Sigmoid colon (tissue), 6 donors: ENCODE measurements at regions not wholly inside any gene's neighbourhood (a gene's known extent, or its start where the extent isn't known, plus 50 kb on each side); places are given as distances from the start of the nearest gene placed in this dataset.

Source experiments
- DNase-seq: peaks from one replicate; pipeline ENCODE4 v3.0.0-alpha.2; 2019
- H3K27ac ChIP-seq, 4 donors: fragments of 200-600 bp; sonication (generic); one replicate each; pipeline ENCODE4 v1.5.1; 2016 to 2019; ENCODE audit warnings: mild to moderate bottlenecking in 1 of 4
- H3K27me3 ChIP-seq, 3 donors: fragments of 200-600 bp; sonication (generic); one replicate each; pipeline ENCODE4 v1.5.1; 2019; ENCODE audit warnings: mild to moderate bottlenecking in 1 of 3
- H3K36me3 ChIP-seq, 4 donors: fragments of 200-600 bp; sonication (generic); one replicate each; pipeline ENCODE4 v1.5.1; 2016 to 2019
- H3K4me1 ChIP-seq, 4 donors: fragments of 200-600 bp; sonication (generic); one replicate each; pipeline ENCODE4 v1.5.1; 2017 to 2019
- H3K4me3 ChIP-seq, 4 donors: fragments of 200-600 bp; sonication (generic); one replicate each; pipeline ENCODE4 v1.5.1; 2017 to 2019; ENCODE audit warnings: mild to moderate bottlenecking in 2 of 4, moderate library complexity in 1 of 4
- H3K9me3 ChIP-seq, 4 donors: fragments of 200-600 bp in 3 of 4; sonication (generic) in 3 of 4; one replicate each; pipeline versions ENCODE4 v1.5.1 to v1.6.1; 2013 to 2019
- EP300 ChIP-seq, 4 donors: sonication (generic); formaldehyde crosslinking; IDR thresholded peaks; one replicate each; pipeline ENCODE4 v1.6.1; 2017; ENCODE audit warnings: antibody characterized with exemption in 4 of 4
- POLR2A ChIP-seq, 2 donors: fragments of 450-650 bp; IDR thresholded peaks; one replicate each; pipeline ENCODE4 v1.6.1; 2016; ENCODE audit warnings: antibody characterized with exemption in 2 of 2, mild to moderate bottlenecking in 2 of 2, moderate library complexity in 2 of 2
- POLR2AphosphoS5 ChIP-seq, 4 donors: sonication (generic); formaldehyde crosslinking; IDR thresholded peaks; one replicate each; pipeline ENCODE4 v1.6.1; 2017; ENCODE audit warnings: antibody characterized with exemption in 4 of 4
- WGBS, 2 donors: extraction: QIAGEN DNeasy Blood & Tissue Kit; methylation state at CpG; one replicate each; pipeline ENCODE4 v1.1.7; 2013; 5-methylcytosine and 5-hydroxymethylcytosine counted together
- intact Hi-C: fragments of 100-400 bp; cut with DNase I; formaldehyde crosslinking; loops from one replicate; pipeline ENCODE4 v1.15.1; 2023
- TF ChIP-seq, protein P1 (sequence below), 4 experiments: fragments of 450-650 bp in 3 of 4; fragments of 200-600 bp in 1 of 4; IDR thresholded peaks; one replicate each; pipeline ENCODE4 v1.5.1; 2016 to 2019; ENCODE audit warnings: antibody characterized with exemption in 4 of 4, mild to moderate bottlenecking in 3 of 4, moderate library complexity in 2 of 4
- donor health status: healthy with polysubstance abuse.
- donor health status: healthy.

DNA sequence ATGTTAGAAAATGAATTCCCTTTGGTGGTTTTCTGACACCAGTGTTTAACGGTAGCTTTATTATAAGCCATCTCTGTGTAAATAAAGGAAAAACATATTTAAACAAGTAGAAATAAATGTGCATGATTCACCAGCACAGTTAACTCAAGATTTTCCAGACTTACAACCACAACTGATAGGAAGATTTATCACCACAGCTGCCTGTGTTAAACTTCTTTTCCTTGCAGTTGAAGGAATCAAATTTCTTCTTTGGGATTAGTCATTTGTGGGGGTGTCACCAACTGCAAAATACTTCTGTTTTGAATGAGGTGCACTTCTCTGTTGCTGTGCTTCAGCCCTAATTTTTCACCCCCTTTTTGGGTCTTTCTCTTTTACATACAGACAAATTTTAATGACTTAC is 128.1 kb upstream of the STK26 start:
- no peaks in the 10 kb centered on the region for H3K4me1 ChIP-seq
- H3K9me3 ChIP-seq, result no peaks in the 10 kb centered on the region
- DNase-seq, result no peak
- no peak overlapping the region for H3K27ac ChIP-seq
- no peak overlapping the region for H3K4me3 ChIP-seq
- H3K27me3 ChIP-seq, result no peaks in the 10 kb centered on the region
- no peaks in the 10 kb centered on the region for H3K36me3 ChIP-seq
- intact Hi-C loops, result no loop called here
- TF ChIP-seq, protein P1, sequence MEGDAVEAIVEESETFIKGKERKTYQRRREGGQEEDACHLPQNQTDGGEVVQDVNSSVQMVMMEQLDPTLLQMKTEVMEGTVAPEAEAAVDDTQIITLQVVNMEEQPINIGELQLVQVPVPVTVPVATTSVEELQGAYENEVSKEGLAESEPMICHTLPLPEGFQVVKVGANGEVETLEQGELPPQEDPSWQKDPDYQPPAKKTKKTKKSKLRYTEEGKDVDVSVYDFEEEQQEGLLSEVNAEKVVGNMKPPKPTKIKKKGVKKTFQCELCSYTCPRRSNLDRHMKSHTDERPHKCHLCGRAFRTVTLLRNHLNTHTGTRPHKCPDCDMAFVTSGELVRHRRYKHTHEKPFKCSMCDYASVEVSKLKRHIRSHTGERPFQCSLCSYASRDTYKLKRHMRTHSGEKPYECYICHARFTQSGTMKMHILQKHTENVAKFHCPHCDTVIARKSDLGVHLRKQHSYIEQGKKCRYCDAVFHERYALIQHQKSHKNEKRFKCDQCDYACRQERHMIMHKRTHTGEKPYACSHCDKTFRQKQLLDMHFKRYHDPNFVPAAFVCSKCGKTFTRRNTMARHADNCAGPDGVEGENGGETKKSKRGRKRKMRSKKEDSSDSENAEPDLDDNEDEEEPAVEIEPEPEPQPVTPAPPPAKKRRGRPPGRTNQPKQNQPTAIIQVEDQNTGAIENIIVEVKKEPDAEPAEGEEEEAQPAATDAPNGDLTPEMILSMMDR (IDR thresholded peaks at IDR 0.05), result no peak
- TF ChIP-seq EP300 (IDR thresholded peaks at IDR 0.05) (no peak), POLR2A (IDR thresholded peaks at IDR 0.05) (no peak), POLR2AphosphoS5 (IDR thresholded peaks at IDR 0.05) (no peak)
- 3 to 19% methylated on average over 1 of the region's 1 CpG for WGBS, 2 donors

DNA sequence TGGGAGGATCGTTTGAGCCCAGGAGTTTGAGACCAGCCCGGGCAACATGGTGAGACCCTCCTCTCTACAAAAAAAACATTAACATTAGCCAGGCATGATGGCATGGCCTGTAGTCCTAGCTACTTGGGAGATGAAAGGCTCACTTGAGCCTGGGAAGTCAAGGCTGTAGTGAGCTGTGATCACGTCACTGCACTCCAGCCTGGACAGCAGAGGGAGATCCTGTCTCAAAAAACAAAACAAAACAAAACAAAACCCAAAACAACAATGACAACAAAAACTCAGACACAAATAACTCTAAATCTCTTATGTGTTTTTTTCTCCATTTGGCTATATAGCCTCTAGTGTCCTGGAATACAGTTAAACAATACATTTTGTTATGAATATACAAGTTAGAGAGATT is 127.3 kb upstream of the STK26 start:
- intact Hi-C loops, result no loop called here
- no peaks in the 10 kb centered on the region for H3K4me1 ChIP-seq
- H3K4me3 ChIP-seq, result no peak overlapping the region
- no peak overlapping the region for H3K27ac ChIP-seq
- no peaks in the 10 kb centered on the region for H3K27me3 ChIP-seq
- H3K36me3 ChIP-seq, result no peaks in the 10 kb centered on the region
- TF ChIP-seq, protein P1 (IDR thresholded peaks at IDR 0.05), result no peak
- TF ChIP-seq EP300 (IDR thresholded peaks at IDR 0.05), result no peak
- no peaks in the 10 kb centered on the region for H3K9me3 ChIP-seq
- DNase-seq, result no peak
- WGBS, 2 donors, result 47 to 71% methylated on average over 3 of the region's 3 CpGs

DNA sequence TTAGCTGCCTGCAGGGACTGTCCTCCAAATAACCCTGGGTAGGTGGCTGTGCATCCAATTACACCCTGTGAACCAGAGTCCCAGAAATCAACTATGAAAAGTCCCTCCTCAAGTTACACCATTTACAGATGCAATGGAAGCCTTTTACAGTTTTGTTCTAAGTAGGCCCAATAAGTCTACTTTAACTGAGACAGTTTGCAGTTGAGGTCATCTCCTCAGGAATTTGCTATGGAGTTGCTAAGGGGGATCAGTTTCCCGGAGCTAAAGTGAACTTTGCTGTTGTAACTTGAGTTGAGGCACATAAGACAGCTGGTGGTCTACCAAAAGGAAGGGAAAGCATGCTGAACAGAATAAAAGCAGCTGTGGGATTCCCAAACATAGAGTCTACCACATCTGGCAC is 121.6 kb upstream of the STK26 start:
- no peaks in the 10 kb centered on the region for H3K27me3 ChIP-seq
- WGBS, 2 donors, result 50 to 65% methylated on average over 1 of the region's 1 CpG
- H3K9me3 ChIP-seq, result no peaks in the 10 kb centered on the region
- no peak overlapping the region for H3K27ac ChIP-seq
- no peak overlapping the region for H3K4me3 ChIP-seq
- H3K36me3 ChIP-seq, result no peaks in the 10 kb centered on the region
- no peak for DNase-seq
- no peak for TF ChIP-seq EP300 (IDR thresholded peaks at IDR 0.05)
- TF ChIP-seq POLR2A (IDR thresholded peaks at IDR 0.05), result no peak
- no peak for TF ChIP-seq POLR2AphosphoS5 (IDR thresholded peaks at IDR 0.05)
- TF ChIP-seq, protein P1 (IDR thresholded peaks at IDR 0.05), result no peak
- intact Hi-C loops, result no loop called here
- H3K4me1 ChIP-seq, result no peaks in the 10 kb centered on the region

DNA sequence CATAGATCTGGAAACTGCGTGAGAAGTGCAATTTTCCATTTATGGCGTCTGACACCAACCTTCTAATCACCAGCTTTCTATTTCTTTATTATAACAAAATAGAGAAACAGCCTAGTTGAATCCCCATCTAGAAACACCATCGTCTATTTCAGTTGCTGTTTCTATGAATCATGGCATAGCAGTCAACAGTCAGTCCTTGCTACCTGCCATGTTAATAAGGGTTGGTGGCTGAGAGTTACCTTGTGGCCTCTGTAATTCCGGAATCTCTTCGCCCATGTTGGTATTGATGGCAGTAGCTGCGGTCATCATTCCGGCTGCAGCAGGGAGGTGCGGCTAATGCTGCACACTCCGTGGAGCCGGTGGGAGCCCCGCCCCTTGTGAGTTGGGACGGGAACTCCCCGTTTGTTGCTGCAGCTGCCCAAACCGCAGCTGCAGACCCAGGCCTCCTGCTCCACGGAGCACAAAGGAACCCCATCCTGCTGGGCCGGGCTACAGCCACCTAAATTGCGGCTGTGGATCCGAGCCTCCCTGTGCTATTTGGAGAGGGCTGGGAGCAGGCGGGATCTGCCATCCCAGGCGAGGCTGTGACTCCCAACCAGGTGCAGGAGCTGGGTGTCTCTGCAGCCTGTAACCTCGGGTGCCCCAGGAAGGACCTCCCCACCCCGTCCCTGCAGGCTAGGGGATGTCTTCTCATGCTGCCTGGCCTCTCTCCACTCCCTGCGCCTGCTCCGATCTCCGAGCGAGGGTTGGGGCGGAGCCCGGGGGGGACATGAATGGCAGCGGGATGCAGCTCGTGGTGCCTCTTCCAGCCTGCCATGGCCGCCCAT is 115.4 kb upstream of the STK26 start:
- no peaks in the 10 kb centered on the region for H3K36me3 ChIP-seq
- no peak overlapping the region for H3K27ac ChIP-seq
- no peaks in the 10 kb centered on the region for H3K27me3 ChIP-seq
- intact Hi-C loops, result no loop called here
- no peaks in the 10 kb centered on the region for H3K4me1 ChIP-seq
- no peak for DNase-seq
- no peaks in the 10 kb centered on the region for H3K9me3 ChIP-seq
- H3K4me3 ChIP-seq, result no peak overlapping the region
- WGBS, 2 donors, result 88 to 92% methylated on average over 31 of the region's 31 CpGs
- TF ChIP-seq, protein P1 (IDR thresholded peaks at IDR 0.05), result no peak
- TF ChIP-seq POLR2AphosphoS5 (IDR thresholded peaks at IDR 0.05) (no peak), EP300 (IDR thresholded peaks at IDR 0.05) (no peak), POLR2A (IDR thresholded peaks at IDR 0.05) (no peak)

DNA sequence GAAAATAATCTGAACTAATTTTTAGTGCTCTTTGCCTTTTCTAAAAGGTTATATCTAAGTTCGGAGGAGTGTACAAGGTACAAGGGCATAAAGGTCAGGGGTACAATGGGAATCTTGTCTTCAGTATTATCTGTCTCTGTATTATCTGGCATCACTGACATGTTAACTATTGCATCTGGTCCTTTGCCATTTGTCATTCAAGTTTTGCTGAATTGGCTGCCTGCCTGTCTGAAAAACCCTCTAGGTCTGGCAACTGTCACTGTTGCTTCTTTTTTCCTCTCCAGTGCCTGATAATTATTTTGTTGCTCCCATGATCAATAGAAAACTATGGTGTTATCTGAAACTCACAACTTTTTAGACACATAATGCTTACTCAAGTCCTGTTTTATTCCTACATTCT is 112.5 kb upstream of the STK26 start:
- Histone ChIP-seq H3K4me1 (no peaks in the 10 kb centered on the region), H3K27ac (no peak overlapping the region)
- TF ChIP-seq, protein P1 (IDR thresholded peaks at IDR 0.05), result no peak
- TF ChIP-seq POLR2AphosphoS5 (IDR thresholded peaks at IDR 0.05) (no peak), EP300 (IDR thresholded peaks at IDR 0.05) (no peak), POLR2A (IDR thresholded peaks at IDR 0.05) (no peak)

More for the DNA sequence above, 112.5 kb upstream of the STK26 start:
- intact Hi-C loops, result no loop called here
- no peak overlapping the region for H3K4me3 ChIP-seq
- no peaks in the 10 kb centered on the region for H3K27me3 ChIP-seq
- DNase-seq, result no peak
- 67 to 86% methylated on average over 1 of the region's 1 CpG for WGBS, 2 donors
- H3K36me3 ChIP-seq, result no peaks in the 10 kb centered on the region
- no peaks in the 10 kb centered on the region for H3K9me3 ChIP-seq
